Glutamatergic neuron (in vitro differentiated cells): ENCODE measurements at regions not wholly inside any gene's neighbourhood (a gene's known extent, or its start where the extent isn't known, plus 50 kb on each side); places are given as distances from the start of the nearest gene placed in this dataset.

Source experiments
- DNase-seq: peaks from one replicate; pipeline ENCODE4 v3.0.0; 2022
- H3K27ac Mint-ChIP-seq: one replicate; pipeline ENCODE4 v1.8.0; 2020; ENCODE audit warnings: mild to moderate bottlenecking, mixed read lengths, inconsistent platforms; ENCODE audit not compliant: unreplicated experiment
- H3K27me3 Mint-ChIP-seq: one replicate; pipeline ENCODE4 v1.8.0; 2020; ENCODE audit warnings: mild to moderate bottlenecking, moderate library complexity, mixed read lengths, inconsistent platforms; ENCODE audit not compliant: unreplicated experiment
- H3K36me3 Mint-ChIP-seq: one replicate; pipeline ENCODE4 v1.8.0; 2020; ENCODE audit warnings: mild to moderate bottlenecking, mixed read lengths, inconsistent platforms; ENCODE audit not compliant: unreplicated experiment
- H3K4me1 Mint-ChIP-seq: one replicate; pipeline ENCODE4 v1.8.0; 2020; ENCODE audit warnings: mild to moderate bottlenecking, low read depth, mixed read lengths, inconsistent platforms; ENCODE audit not compliant: unreplicated experiment
- H3K4me3 Mint-ChIP-seq: one replicate; pipeline ENCODE4 v1.8.0; 2020; ENCODE audit warnings: mild to moderate bottlenecking, mixed read lengths, inconsistent platforms; ENCODE audit not compliant: unreplicated experiment
- H3K9me3 Mint-ChIP-seq: one replicate; pipeline ENCODE4 v1.8.0; 2020; ENCODE audit warnings: mild to moderate bottlenecking, moderate library complexity, mixed read lengths, inconsistent platforms; ENCODE audit not compliant: unreplicated experiment
- TF ChIP-seq, protein P1 (sequence below): fragments of 200-600 bp; sonication (generic); IDR thresholded peaks from one replicate; pipeline ENCODE4 v1.5.0; 2021; ENCODE audit not compliant: partially characterized antibody, unreplicated experiment

DNA sequence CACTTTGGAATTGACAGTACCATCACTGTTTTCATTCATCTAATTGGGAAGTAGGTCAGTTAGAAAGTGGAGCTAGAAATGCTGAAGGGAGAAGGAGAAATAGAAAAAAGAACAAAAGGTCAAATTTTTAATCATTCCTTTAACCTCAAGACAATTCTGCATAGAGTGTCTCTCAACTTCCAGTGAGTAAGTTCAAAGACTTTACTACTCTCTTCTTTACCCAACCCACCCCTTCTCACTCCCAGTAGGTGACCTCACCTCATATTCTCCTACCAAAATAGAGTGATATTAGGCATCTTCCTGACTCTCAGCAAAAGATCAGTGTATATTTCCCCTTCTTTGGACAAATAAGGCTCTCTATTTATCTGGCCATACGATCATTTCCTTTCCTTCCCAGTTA lies 340.0 kb upstream of the JAG1 start:
- DNase-seq = no peak
- Mint-ChIP-seq H3K9me3 (no peaks in the 10 kb centered on the region), H3K4me1 (peaks cover 3% of the 10 kb centered on the region), H3K27ac (no peak overlapping the region), H3K36me3 (no peaks in the 10 kb centered on the region), H3K4me3 (no peak overlapping the region), H3K27me3 (no peaks in the 10 kb centered on the region)
- TF ChIP-seq, protein P1, sequence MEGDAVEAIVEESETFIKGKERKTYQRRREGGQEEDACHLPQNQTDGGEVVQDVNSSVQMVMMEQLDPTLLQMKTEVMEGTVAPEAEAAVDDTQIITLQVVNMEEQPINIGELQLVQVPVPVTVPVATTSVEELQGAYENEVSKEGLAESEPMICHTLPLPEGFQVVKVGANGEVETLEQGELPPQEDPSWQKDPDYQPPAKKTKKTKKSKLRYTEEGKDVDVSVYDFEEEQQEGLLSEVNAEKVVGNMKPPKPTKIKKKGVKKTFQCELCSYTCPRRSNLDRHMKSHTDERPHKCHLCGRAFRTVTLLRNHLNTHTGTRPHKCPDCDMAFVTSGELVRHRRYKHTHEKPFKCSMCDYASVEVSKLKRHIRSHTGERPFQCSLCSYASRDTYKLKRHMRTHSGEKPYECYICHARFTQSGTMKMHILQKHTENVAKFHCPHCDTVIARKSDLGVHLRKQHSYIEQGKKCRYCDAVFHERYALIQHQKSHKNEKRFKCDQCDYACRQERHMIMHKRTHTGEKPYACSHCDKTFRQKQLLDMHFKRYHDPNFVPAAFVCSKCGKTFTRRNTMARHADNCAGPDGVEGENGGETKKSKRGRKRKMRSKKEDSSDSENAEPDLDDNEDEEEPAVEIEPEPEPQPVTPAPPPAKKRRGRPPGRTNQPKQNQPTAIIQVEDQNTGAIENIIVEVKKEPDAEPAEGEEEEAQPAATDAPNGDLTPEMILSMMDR = no peak

DNA sequence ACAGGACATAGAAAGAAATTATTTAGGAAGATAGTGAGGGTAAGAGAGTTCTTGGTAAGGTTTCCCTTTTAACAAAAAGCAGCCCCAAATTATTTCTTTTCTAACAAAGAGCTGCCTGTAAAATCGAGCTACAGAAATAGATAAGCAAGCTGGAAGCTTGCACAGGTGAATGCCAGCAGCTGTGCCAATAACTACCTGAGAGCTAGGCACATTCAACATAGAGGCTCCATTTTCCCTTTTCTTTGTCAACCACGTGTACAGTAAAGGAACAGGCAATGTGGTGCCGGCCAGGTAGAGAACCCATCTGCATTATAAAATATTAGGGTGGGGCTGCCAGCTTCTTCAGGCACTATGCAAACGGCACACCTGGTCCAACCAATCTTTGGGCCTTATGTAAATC lies 341.6 kb upstream of the JAG1 start:
- Mint-ChIP-seq H3K27me3 (no peaks in the 10 kb centered on the region), H3K36me3 (no peaks in the 10 kb centered on the region), H3K9me3 (no peaks in the 10 kb centered on the region), H3K4me3 (no peak overlapping the region), H3K27ac (no peak overlapping the region), H3K4me1 (peaks cover 3% of the 10 kb centered on the region)
- no peak for DNase-seq
- TF ChIP-seq, protein P1 = no peak

DNA sequence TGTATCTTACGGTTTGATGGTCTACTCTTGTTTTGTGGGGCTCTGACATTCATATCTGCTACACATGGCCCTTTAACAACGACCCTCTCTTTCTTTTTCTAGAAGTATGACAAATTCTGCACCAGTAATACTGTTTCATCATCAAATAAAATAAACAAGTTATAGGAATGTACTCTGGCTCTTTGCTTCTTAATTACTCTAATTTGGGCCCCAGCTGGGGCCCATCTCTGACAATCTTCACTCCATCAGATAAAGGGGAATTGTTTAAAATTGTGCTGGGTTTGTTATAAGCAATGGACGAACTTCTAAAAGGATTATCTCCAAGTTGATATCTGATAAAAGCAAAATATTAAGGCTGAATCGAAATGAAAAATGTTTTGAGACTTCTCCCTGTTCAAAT lies 343.6 kb upstream of the JAG1 start:
- Mint-ChIP-seq H3K36me3 (no peaks in the 10 kb centered on the region), H3K4me1 (no peaks in the 10 kb centered on the region), H3K9me3 (no peaks in the 10 kb centered on the region), H3K4me3 (no peak overlapping the region), H3K27ac (no peak overlapping the region), H3K27me3 (no peaks in the 10 kb centered on the region)
- no peak for DNase-seq
- TF ChIP-seq, protein P1 = no peak

DNA sequence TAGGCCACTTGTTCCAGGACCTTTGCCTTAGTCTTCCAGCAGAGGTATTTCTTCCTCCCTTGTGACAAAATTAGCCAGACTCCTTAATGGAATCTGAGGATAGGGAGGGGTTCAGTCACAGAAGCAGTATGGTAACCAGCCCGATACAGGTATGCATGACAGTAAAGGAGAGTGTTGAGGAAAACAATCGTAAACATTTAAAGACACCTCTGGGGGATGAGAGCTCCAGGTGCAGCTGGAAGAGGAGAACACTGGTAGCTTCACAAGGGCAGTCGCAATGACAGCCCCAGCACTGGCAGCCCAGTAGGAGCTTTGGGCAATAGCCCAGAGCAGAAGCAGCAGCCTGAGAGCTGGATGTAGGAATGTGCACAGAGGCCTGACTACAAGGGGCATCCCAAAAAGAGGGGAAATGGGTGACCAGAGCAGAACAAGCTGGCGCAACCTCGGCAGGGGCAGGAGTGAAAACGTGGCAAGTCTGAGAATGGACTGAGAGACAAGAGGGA lies 344.9 kb upstream of the JAG1 start:
- DNase-seq = no peak
- no peaks in the 10 kb centered on the region for H3K9me3 Mint-ChIP-seq
- no peaks in the 10 kb centered on the region for H3K27me3 Mint-ChIP-seq
- no peaks in the 10 kb centered on the region for H3K4me1 Mint-ChIP-seq
- no peaks in the 10 kb centered on the region for H3K36me3 Mint-ChIP-seq
- no peak overlapping the region for H3K27ac Mint-ChIP-seq
- no peak overlapping the region for H3K4me3 Mint-ChIP-seq
- TF ChIP-seq, protein P1 = no peak

DNA sequence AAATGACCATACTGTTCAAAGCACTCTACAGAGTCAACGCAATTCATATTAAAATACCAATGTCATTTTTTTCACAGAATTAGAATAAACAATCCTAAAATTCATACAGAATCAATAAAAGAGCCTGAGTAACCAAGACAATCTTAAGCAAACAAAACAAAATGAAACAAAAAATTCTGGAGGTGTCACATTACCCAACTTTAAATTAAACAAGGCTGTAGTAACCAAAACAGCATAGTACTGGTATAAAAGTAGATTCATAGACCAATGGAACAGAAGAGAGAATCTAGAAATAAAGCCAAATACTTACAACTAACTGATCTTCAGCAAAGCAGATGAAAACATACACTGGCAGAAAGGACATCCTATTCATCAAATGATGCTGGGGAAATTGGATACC lies 346.9 kb upstream of the JAG1 start:
- Mint-ChIP-seq H3K9me3 (no peaks in the 10 kb centered on the region), H3K4me3 (no peak overlapping the region), H3K27ac (no peak overlapping the region), H3K36me3 (no peaks in the 10 kb centered on the region), H3K4me1 (no peaks in the 10 kb centered on the region), H3K27me3 (no peaks in the 10 kb centered on the region)
- no peak for DNase-seq
- TF ChIP-seq, protein P1 = no peak
